GM19238 (cell line): ENCODE measurements at regions not wholly inside any gene's neighbourhood (a gene's known extent, or its start where the extent isn't known, plus 50 kb on each side); places are given as distances from the start of the nearest gene placed in this dataset.
"Not testable (repeated sequence)": the region's sequence is repeated elsewhere in the genome, so short reads cannot be mapped to it uniquely, and the experiment has no call there.

ENCODE experiments used
- DNase-seq: peaks from one replicate; pipeline ENCODE4 v3.0.0; 2011; ENCODE audit warnings: low spot score; ENCODE audit not compliant: insufficient read length

GRCh38 chr6:6940031-6941025 is 167.4 kb upstream of the RREB1 start:
- no peak for DNase-seq

GRCh38 chr6:6941201-6941600 is 166.6 kb upstream of the RREB1 start:
- DNase-seq = no peak

GRCh38 chr6:6942091-6942490 is 165.7 kb upstream of the RREB1 start:
- no peak for DNase-seq

- no peak for DNase-seq
These were observed 164.9 kb upstream of the RREB1 start for GRCh38 chr6:6942831-6943230.

- DNase-seq = no peak
These were observed 164.3 kb upstream of the RREB1 start for GRCh38 chr6:6943421-6943820.

GRCh38 chr6:6946206-6947155 is 161.3 kb upstream of the RREB1 start:
- DNase-seq = no peak

- DNase-seq = no peak
These were observed 157.2 kb upstream of the RREB1 start for GRCh38 chr6:6950373-6951145.

- no peak for DNase-seq
These were observed 156.4 kb upstream of the RREB1 start for GRCh38 chr6:6951355-6951754.

- no peak for DNase-seq
These were observed 155.3 kb upstream of the RREB1 start for GRCh38 chr6:6952484-6952883.

- not testable (repeated sequence) for DNase-seq
These were observed 154.8 kb upstream of the RREB1 start for GRCh38 chr6:6952927-6953326.

- DNase-seq = no peak
These were observed 147.1 kb upstream of the RREB1 start for GRCh38 chr6:6960571-6961251.

GRCh38 chr6:6962086-6962485 is 145.7 kb upstream of the RREB1 start:
- DNase-seq = no peak

GRCh38 chr6:6962699-6963098 is 145.1 kb upstream of the RREB1 start:
- DNase-seq = no peak

- not testable (repeated sequence) for DNase-seq
These were observed 144.4 kb upstream of the RREB1 start for GRCh38 chr6:6963390-6963789.

GRCh38 chr6:6964675-6965074 is 143.1 kb upstream of the RREB1 start:
- DNase-seq = no peak

GRCh38 chr6:6966127-6966526 is 141.6 kb upstream of the RREB1 start:
- no peak for DNase-seq

- DNase-seq = no peak
These were observed 141.2 kb upstream of the RREB1 start for GRCh38 chr6:6966569-6966968.

- no peak for DNase-seq
These were observed 139.4 kb upstream of the RREB1 start for GRCh38 chr6:6968357-6968730.

GRCh38 chr6:6968731-6969552 is 138.8 kb upstream of the RREB1 start:
- DNase-seq = no peak

GRCh38 chr6:6969761-6970223 is 138.0 kb upstream of the RREB1 start:
- no peak for DNase-seq
